HG02885 (cell line): ENCODE measurements at regions not wholly inside any gene's neighbourhood (a gene's known extent, or its start where the extent isn't known, plus 50 kb on each side); places are given as distances from the start of the nearest gene placed in this dataset.

Source experiments
- ATAC-seq: cut with Tn5 transposase; IDR thresholded peaks from one replicate; pipeline ENCODE4 v1.9.1; 2021; ENCODE audit warnings: mild to moderate bottlenecking; ENCODE audit not compliant: unreplicated experiment, poor library complexity

DNA sequence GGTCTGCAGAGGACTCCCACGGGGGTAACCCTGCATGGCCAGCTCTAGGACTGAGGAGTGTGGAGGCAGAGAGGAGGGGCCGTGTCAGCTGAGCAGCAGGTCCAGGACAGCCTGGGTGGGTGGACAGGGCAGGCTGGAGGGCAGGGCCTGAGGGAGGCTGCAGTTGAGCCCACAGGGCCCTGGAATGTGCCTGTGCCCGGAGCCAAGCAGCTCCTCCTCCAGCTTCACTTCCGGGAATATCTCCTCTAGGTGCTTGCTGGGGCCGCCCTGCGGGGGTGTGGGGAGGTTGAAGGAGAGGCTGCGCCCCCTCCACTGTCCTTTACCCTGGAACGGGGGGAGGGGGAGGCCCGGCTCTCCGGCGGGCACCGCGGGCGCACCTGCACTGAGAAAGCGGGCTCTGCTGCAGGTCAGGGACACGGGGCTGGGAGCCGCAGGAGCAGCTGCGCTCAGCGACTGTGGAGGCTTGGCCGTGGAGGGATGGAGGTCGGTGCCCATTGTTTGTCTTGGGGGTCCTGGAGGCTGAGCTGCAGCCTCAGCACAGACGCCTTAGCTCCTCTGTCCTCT lies 1293.2 kb downstream of the BRD1 start:
- ATAC-seq = no peak

DNA sequence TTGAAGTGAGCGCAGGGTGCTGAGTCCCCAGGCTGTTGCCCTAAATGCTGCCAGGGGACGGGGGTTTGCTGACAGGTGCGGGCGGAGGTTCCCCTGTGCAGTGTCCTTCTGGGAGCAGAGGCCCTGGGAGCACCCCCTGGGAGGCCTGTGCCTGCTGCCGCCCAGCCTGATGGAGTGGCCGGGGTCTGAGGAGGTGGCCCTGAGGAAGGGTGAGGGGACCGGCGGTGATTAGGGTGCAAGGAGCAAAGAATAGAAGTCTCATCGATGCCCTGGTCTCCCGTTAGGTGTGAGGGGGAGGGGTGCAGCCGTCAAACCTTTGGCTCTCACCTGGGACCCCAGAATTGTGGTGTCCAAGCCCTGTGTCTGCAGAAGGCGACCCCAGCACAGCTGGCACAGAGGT lies 1294.7 kb downstream of the BRD1 start:
- no peak for ATAC-seq

DNA sequence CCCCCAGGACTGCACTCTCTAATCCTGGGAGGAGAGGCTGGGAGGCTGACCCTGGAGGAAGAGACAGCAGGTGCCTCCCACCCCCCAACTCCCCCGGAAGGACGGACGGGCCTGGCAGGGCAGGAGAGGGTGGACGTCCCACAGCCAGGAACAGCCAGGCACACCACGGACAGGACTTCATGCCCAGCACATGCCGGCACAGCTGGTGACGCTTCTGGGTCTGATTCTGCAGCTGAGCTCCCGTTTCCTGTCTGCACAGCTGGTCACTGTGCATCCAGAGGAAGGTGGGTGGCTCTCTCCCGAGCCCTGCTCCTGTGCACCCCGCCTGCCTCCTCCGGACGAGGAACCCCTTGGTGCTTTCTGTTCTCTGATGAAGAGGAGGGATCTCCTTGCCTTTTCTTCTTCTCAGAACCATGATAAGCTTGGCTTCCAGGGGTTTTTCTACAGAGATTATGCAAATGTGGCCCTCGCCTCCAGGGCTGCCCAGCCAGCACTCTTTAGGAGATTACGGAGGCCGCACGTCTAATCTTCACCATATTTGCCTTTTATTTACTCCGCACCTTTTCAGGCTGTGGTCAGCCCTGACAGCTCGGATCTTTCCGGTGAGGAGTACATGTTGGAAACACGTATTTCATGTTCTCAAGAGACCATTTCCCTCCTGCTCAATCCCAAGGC lies 1295.8 kb downstream of the BRD1 start:
- no peak for ATAC-seq

DNA sequence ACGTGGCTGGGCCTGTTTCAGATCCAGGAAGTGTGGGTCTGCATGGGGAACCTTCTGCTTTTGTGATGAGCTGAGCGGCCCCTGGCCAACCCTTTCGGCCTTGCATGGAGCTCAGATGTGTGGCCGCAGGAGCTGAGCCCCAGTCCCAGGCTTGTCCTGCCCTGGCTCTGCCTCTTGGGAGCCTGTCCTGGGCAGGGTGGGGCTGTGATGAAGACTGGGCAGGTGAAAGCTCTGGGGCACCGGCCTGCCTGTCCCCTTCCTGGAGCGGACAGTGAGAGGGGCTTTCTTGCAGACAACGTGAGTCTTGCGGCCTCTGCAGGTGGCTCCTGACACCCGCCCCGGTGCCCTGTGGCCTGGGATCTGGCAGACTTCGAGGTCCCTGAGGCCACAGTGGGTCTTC lies 1296.6 kb downstream of the BRD1 start:
- ATAC-seq = no peak

DNA sequence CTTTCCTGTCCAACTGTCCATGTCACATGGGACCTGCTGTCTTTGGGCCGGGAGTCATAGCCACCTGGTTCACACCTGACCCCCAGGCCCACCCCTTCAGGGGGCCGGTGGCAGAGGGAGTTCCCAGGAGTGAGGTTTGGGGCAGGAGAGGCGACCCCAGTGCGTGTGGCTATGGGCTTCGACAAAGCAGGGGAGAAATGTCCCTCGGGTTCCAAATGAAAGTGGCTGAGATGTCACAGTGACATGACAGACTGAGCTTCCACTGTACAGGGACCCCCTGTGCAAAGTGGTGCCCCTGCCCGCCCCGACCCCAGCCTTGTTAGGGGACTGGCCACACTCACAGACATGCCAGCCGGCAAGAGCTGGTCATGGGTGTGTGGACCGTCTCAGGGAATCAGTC lies 1297.0 kb downstream of the BRD1 start:
- no peak for ATAC-seq

DNA sequence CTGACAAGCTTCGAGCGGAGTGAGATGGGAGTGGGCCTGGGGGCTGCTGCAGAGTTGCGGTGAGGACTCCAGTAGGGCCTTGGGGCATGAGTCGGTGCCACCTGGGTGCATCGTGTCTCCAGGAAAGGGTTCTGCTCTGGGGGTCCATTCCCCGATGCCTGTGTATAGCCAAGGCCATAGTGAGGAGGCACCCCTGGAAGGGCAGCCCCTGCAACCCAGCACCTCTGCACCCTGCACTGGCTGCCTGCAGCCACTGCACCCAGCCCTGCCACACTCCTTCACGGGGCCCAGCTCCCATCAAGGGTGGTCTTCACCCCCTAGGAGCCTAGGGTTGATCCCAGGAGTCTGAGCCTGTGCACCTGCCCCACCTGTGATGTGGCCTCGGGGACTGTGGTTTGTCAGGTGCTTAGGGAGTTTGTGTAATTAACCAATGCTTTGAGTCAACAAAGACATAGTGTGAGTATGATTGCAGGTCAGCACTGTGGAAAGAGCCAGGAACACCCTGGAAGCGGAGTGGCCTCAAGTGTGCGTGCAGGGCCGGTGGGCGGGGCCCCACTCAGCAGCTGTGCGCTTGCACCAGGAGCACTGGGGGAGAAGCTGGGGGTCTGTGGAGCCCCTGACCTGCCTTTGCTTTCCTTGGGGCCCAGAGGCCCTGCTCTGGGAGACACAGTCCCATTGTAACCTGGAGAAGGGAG lies 1299.3 kb downstream of the BRD1 start:
- no peak for ATAC-seq

DNA sequence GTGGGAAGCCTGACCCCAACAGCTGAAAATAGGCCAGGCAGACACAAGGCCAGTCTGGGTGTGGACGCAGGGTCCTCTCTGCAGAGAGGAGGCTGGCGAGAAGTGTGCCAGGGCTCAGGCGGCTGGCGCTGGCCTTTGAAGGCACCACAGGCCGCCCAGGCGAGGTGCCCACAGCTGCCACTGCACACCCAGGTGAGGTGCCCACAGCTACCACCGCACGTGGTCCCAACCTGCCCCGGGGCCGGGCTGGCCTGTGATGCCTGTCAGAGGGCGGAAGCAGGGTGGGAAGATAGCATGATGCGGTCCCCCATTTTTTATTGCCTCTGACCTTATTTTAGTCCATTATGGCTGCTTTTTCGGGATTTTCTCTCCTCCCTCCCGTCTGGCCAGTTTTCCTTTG lies 1303.9 kb downstream of the BRD1 start:
- no peak for ATAC-seq

DNA sequence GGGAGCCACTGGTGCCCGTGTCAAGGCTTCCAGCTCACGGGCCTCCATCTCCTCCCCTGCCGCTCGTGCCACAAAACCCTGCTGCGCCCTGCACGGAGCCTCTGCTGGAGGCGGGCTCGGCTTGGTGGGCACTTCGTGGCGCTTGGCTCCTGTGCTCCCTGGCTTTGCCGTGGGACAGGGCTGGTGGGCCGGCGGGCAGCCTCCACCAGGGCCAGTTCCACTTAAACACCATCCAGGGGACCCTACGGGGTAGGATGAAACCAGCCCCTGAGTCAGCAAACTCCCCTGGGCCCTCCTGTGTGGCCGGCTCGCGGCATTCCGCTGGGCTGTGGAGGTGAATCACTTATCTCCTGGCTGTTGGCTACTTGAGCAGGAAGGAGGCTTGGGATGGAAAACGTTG lies 1304.6 kb downstream of the BRD1 start:
- no peak for ATAC-seq

DNA sequence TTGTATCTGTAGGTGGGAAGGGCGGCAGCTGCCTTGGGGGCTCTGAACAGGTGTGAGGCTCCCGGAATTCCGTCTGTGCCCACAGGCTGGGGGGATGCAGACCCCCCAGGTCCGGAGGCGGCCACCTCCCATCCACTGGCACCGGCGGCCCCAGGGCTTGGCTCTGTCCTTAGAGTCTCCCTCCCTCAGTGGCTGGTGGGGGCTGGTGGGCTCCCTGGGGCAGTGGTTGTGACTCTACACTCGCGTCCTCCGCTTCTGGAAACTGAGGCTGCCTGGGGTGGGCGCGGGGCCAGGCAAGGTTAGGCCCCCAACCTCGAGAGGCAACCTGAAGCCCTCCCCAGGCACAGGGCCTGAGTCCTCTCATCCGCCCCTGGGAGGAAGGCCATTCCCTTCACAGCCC lies 1305.4 kb downstream of the BRD1 start:
- ATAC-seq = no peak

DNA sequence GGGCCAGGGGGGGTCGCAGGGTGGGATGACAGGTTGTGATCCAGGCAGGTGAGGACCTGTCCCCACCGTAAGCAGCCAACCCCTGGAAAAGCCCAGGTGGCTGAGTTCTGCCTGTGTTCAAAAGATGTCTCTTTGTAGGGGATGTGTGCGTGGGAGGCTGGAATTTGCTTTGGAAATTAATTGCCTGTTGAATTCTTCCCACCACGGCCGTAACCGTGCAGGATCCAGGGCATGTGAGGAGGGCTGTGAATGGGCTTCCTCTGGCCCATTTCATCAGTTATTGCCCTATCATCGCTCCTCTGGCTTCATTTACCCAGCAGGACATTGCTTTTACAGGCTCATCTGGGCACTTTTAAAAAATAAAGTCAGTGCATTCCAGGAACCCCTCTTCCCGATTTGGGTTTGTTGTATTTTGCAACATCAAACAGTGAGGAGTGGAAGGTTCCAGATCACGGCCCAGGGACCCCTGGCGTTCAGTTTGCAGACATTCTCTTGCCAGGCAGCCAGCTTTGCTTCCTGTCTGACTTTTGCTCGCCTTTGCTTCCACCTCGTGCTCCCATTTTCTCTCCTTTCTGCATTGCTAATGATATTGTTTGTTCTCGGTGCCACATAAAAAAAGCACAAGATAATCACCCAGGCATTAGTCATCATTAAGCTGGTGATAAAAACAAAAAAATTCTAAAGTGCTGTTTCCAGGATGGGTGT lies 1306.6 kb downstream of the BRD1 start:
- ATAC-seq = no peak

DNA sequence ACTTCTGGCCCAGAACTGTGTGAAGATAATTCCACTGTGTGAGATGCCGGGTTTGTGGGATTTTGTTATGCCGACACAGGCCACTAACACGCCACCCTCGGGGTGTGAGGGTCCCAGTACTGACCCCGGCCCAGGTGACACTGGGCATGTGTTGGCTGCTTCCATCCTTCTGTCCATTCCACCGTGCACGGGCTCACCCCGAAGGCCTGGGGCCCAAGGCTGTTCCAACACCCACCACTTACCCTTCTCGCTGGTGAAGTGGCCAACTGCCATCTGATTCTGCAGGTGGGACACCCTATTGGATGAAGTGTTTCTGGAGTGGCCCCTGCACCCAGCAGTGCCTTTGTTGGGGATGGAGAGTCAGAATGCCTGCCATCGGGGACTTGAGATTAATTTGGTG lies 1307.5 kb downstream of the BRD1 start:
- ATAC-seq = no peak

DNA sequence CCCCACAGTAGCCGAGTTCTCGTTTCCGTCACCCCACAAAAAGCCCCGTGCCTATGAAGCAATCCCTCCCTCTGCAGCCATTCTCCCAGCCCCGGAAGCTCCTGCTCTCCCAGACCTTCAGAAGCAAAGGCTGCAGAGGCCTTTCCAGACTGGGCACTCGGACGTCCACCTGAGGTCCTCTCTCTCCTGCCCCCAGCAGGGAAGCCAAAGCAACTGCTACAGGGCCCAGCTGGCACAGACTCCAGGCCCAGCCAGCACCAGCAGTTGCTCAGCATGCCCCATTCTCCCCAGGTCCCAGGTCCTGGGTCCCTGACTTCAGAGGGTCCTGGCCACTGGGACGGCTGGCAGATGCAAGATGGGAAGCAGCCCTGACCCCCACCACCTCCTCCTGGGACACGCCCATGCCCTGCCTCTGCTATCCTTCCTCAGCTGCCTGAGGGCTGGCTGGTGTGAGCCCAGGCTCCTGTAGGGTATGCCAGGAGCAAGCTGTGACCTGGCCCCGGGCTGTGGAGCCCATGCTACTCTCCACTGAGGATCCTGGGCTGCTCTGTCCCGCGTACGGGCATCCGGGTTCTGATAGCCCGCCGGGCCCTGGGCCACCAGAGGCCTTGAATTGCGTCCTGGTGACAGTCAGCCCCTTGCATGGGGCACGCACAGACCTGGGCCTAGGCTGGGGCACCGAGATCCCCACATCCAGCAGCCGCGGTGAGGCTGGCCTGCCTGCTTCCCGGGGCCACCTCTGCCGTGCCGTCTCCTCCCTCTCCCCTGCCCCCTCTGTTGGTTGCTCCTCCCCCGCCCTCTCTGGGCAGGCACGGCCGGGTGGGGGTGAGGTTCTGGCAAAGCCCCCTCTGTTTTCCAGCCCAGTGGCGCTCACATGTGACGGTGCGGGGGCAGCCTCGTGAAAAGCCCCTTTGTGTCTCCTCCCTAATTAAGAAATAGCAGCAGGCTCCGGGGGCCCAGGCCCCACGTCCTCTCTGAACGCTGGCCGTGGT lies 1310.3 kb downstream of the BRD1 start:
- no peak for ATAC-seq

DNA sequence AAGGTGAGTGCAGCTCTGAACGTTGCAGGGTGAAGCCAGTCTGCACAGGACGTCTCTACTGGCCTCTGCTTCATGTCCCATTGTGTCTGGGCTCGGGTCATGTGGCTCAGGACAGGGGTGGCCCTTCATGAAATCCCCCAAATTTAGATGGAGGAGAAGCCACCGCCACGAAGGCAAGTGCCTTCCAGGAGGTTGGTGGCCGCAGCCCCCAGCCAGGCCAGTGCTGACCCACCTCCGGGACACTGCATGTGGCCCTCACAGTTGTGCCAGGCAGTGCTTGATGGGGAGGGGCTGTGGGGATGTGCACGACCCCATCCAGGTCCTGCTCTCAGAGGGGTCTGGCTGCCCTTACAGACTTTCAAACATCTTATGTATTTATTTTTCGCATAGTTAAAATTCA lies 1311.1 kb downstream of the BRD1 start:
- no peak for ATAC-seq

DNA sequence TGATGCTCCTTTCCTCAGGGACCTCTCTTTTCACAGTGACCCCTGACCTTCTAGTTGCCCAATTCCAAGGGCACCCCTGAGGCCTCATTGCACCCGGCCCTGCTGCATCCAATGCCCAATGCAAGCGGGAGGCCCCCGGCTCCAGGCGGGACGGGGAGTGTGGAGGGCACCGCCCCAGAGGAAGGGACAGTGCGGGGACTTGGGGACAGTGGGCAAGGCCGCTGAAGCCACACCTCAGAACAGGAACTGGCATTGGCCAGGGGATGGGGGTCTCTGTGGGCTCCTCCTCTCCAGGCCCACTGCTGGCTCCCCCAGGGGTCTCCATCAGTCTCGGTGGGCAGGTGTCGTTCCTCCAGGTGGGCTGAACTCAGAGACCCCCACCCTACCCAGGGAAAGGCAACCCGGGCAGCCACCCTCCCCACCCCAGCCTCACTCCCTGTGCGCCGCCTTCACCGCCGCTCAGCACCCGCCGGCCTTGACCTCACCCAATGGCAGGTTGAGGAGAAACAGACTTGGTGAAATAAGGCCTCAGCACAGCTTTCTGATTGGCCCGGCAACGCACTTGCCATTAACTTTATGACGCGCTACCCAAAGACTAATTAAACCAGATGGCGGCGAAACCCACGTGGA lies 1312.0 kb downstream of the BRD1 start:
- ATAC-seq = no peak

DNA sequence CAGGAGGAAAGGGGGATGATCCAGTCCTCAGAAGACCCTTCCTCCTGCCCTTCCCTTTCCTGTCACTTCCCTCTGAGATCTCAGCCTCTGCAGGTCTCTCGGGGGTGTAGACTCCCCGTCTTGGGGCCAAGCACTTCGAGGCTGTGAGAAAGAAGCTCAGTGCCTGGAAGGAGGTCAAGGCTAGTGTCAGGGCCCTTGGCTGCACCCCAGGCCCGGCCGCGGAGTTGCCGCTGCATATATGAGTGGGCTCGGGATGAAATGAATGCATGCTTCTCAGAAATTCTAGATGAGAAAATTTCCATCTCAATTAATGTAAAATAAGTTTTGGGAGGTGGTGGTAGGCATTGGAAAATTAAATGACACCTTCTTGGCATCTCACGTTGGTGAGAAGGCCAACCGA lies 1313.7 kb downstream of the BRD1 start:
- no peak for ATAC-seq

DNA sequence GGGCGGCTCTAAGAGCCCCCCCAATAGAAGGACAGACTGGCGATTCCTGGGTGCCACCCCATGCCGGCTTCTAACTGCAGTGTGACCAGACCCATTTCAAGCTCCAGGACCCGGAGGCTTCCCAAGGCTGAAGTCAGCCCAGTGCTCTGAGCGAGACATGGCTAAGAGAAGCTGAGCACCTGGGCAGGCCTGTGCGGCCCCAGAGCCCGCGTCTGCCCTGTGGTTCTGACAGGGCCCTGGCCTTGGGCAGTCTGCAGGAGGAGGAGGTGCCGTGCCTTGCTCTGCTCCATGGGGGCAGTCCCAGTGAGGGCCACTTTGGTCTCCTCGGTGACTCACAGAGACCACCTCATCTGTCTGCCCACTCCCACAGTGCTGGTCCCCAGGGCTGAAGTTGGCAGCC lies 1314.2 kb downstream of the BRD1 start:
- ATAC-seq = no peak

DNA sequence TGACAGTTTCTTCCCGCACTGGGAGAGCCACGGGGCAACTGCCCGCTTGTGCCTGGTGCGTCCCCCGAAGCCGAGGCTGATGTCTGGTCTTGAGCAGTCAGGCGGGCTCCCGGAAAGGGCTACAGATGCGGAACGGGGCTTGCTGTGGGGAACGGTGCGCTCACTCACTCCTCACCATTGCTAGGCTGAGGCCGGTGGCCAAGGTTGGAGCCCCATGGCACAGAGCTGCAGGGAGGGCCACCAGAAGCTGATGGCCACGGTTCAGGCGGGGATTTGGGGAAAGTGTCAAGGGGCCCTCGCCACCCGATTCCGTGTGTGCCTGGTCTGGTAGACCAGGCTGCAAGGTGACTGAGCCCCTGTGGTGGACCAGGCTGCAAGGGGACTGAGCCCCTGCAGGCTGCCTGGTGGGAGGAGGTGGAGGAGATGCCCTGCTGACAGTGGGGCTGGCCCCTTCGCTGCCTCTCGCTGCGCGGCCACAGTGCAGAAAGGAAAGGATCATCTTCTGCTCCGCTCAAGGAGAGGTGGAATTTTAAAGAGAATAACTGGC lies 1315.8 kb downstream of the BRD1 start:
- ATAC-seq = no peak

DNA sequence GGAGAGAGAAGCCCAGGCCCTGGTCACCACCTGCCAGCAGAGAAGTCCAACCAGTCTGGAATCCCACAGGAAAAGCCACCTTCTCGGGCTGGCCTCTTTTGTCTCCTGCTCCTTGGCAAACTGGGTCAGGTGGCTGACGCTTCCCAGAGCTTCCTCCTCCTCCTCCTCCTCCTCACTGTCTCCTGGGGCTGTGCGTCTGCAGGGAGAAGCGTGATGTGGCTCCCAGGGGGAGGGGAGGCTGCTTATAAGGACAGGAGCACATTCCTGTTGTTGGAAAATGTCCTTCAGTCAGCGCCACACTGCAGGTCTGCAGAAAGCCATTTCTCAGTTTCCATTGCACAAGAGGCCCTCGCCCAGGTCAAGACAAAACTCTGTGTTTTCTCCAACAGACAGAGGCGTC lies 1316.5 kb downstream of the BRD1 start:
- ATAC-seq = no peak

DNA sequence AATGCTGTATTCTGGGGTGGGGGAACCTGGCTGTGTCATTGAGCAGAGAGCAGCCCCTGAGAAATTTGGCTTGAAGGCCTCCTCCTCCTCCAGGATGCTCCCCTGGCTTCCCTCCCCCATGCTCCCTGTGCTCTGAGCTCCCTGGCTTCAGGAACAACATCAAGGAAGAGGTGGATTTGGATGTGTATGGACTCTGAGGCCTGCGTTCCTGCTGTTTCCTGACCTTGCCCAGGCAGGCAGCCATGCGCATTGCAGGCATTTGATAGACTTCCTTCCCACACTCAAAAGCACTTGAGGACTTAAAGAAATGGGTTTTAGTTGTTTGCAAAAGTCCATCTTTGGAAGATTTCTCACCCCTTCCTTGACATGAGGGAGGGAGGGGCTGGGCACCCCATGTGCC lies 1317.1 kb downstream of the BRD1 start:
- no peak for ATAC-seq
